ENCODE measurements at regions not wholly inside any gene's neighbourhood (a gene's known extent, or its start where the extent isn't known, plus 50 kb on each side); places are given as distances from the start of the nearest gene placed in this dataset.

DNA sequence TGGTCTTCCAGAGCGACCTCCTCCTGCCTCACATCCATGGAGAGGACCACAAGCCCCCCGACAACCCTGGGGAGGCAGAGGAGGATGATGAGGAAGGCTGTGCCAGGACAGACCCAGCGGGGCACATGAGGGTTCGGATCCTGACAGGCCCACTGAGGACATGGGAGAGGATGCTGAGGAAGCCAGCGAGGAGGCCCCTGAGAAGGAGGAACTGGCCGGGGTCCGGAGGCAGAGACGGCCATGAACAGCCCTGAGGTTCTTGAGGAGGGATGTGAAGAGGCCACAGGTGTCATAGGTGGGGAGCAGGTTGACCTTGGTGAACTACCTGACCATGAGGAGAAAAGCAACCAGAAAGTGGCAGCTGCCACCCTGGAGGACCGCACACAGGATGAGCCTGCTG, 54.9 kb upstream of the WNT7A start:
- ChIA-PET POLR2A (no interaction called here), CTCF (no interaction called here)
- intact Hi-C loops (cut with micrococcal nuclease): no loop called here
- BruUV-seq (replicated peaks): no TSS peak
- Mint-ChIP-seq H3K36me3 (ENCODE audit: insufficient read depth, unreplicated experiment) (no peaks in the 10 kb centered on the region), H3K27ac (ENCODE audit: low read depth, unreplicated experiment) (no peak overlapping the region), H3K4me3 (ENCODE audit: unreplicated experiment) (no peak overlapping the region), H3K27me3 (ENCODE audit: insufficient read depth, unreplicated experiment) (no peaks in the 10 kb centered on the region), H3K9me3 (ENCODE audit: unreplicated experiment) (peaks cover 35% of the 10 kb centered on the region), H3K4me1 (ENCODE audit: insufficient read depth, unreplicated experiment) (no peaks in the 10 kb centered on the region)
- TF ChIP-seq, protein P1, sequence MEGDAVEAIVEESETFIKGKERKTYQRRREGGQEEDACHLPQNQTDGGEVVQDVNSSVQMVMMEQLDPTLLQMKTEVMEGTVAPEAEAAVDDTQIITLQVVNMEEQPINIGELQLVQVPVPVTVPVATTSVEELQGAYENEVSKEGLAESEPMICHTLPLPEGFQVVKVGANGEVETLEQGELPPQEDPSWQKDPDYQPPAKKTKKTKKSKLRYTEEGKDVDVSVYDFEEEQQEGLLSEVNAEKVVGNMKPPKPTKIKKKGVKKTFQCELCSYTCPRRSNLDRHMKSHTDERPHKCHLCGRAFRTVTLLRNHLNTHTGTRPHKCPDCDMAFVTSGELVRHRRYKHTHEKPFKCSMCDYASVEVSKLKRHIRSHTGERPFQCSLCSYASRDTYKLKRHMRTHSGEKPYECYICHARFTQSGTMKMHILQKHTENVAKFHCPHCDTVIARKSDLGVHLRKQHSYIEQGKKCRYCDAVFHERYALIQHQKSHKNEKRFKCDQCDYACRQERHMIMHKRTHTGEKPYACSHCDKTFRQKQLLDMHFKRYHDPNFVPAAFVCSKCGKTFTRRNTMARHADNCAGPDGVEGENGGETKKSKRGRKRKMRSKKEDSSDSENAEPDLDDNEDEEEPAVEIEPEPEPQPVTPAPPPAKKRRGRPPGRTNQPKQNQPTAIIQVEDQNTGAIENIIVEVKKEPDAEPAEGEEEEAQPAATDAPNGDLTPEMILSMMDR (IDR thresholded peaks at IDR 0.05; ENCODE audit: unreplicated experiment): no peak
- no peak for DNase-seq (ENCODE audit: unreplicated experiment)

DNA sequence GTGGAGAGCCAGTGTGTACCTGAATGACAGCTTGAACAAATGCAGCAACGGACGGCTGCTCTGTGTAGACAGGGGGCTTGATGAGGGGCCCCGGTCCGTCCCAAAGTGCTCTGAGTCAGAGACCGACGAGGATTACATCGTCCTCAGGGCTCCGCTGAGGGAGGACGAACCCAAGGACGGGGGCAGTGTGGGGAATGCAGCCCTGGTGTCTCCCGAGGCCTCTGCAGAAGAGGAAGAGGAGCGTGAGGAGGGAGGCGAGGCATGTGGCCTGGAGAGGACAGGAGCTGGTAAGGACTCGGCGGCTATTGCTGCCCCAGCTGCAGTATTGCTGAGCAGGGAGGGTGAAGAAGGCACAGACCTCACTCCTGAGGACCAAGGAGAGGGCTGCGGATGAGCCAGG, 54.4 kb upstream of the WNT7A start:
- peaks cover 35% of the 10 kb centered on the region for H3K9me3 Mint-ChIP-seq (ENCODE audit: unreplicated experiment)
- TF ChIP-seq, protein P1 (IDR thresholded peaks at IDR 0.05; ENCODE audit: unreplicated experiment): no peak
- no peaks in the 10 kb centered on the region for H3K27me3 Mint-ChIP-seq (ENCODE audit: insufficient read depth, unreplicated experiment)
- ChIA-PET POLR2A (no interaction called here), CTCF (no interaction called here)
- no peak overlapping the region for H3K4me3 Mint-ChIP-seq (ENCODE audit: unreplicated experiment)
- no peak overlapping the region for H3K27ac Mint-ChIP-seq (ENCODE audit: low read depth, unreplicated experiment)
- no peaks in the 10 kb centered on the region for H3K4me1 Mint-ChIP-seq (ENCODE audit: insufficient read depth, unreplicated experiment)
- no TSS peak for BruUV-seq (replicated peaks)
- no peak for DNase-seq (ENCODE audit: unreplicated experiment)
- H3K36me3 Mint-ChIP-seq (ENCODE audit: insufficient read depth, unreplicated experiment): no peaks in the 10 kb centered on the region
- intact Hi-C loops (cut with micrococcal nuclease): no loop called here

- ChIA-PET CTCF (no interaction called here), POLR2A (no interaction called here)
- Mint-ChIP-seq H3K4me3 (ENCODE audit: unreplicated experiment) (no peak overlapping the region), H3K36me3 (ENCODE audit: insufficient read depth, unreplicated experiment) (no peaks in the 10 kb centered on the region), H3K27ac (ENCODE audit: low read depth, unreplicated experiment) (no peak overlapping the region), H3K27me3 (ENCODE audit: insufficient read depth, unreplicated experiment) (no peaks in the 10 kb centered on the region), H3K4me1 (ENCODE audit: insufficient read depth, unreplicated experiment) (no peaks in the 10 kb centered on the region), H3K9me3 (ENCODE audit: unreplicated experiment) (peaks cover 35% of the 10 kb centered on the region)
- DNase-seq (ENCODE audit: unreplicated experiment): no peak
- TF ChIP-seq, protein P1 (IDR thresholded peaks at IDR 0.05; ENCODE audit: unreplicated experiment): no peak
- no TSS peak for BruUV-seq (replicated peaks)
- intact Hi-C loops (cut with micrococcal nuclease): no loop called here
Measured at GRCh38 chr3:13932578-13933295, 52.9 kb upstream of the WNT7A start.

DNA sequence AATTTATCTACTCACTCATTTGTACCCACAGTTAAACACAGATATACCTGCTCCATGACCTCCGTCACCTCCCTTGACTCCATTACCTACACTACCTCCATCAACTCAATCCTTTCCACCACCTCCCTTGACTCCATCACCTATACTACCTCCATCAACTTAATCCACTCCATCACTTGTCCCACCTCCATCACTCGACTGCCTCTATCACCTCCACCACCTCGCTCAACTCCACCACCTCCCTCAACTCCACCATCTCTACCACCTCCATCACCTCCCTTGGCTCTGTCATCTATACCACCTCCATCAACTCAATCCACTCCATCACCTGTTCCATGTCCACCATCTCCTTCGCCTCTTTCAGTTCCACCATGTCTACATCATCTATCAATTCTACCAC, 51.3 kb upstream of the WNT7A start:
- TF ChIP-seq, protein P1 (IDR thresholded peaks at IDR 0.05; ENCODE audit: unreplicated experiment): no peak
- no peaks in the 10 kb centered on the region for H3K36me3 Mint-ChIP-seq (ENCODE audit: insufficient read depth, unreplicated experiment)
- ChIA-PET CTCF (no interaction called here), POLR2A (no interaction called here)
- H3K27ac Mint-ChIP-seq (ENCODE audit: low read depth, unreplicated experiment): no peak overlapping the region
- H3K27me3 Mint-ChIP-seq (ENCODE audit: insufficient read depth, unreplicated experiment): no peaks in the 10 kb centered on the region
- intact Hi-C loops (cut with micrococcal nuclease): no loop called here
- no peak overlapping the region for H3K4me3 Mint-ChIP-seq (ENCODE audit: unreplicated experiment)
- H3K9me3 Mint-ChIP-seq (ENCODE audit: unreplicated experiment): peaks cover 31% of the 10 kb centered on the region
- no peaks in the 10 kb centered on the region for H3K4me1 Mint-ChIP-seq (ENCODE audit: insufficient read depth, unreplicated experiment)
- no TSS peak for BruUV-seq (replicated peaks)
- no peak for DNase-seq (ENCODE audit: unreplicated experiment)
